ENCODE measurements at regions not wholly inside any gene's neighbourhood (a gene's known extent, or its start where the extent isn't known, plus 50 kb on each side); places are given as distances from the start of the nearest gene placed in this dataset.

DNA sequence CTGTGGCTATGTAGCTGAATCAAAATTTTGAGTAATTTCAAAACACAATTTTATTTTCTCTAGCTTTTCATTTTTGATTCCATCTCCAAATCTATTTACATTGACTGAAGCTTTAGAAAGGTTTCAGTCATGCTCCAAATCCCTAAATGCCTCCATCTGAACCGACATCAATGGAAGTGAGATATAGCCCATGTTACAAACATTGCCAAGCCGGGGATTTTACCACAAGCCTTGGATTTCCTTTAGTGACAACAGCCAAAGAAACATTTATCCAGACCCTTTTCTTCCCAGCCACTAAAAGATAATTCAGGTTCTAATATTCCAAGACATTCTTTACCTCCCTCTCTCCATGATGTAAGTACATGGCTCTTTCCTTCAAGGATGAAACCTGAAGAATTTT lies 1087.7 kb upstream of the SEMA6A start:
- no peaks in the 10 kb centered on the region for H3K9me3 ChIP-seq
- DNase-seq (ENCODE audit: low spot score in 2 of 2) = no peak
- H3K27ac ChIP-seq = no peak overlapping the region
- no peak overlapping the region for H3K4me3 ChIP-seq
- H3K36me3 ChIP-seq = no peaks in the 10 kb centered on the region
- H3K27me3 ChIP-seq = no peaks in the 10 kb centered on the region
- 85% methylated on average over 2 of the region's 2 CpGs for WGBS
- H3K4me1 ChIP-seq = no peaks in the 10 kb centered on the region
- TF ChIP-seq POLR2A (IDR thresholded peaks at IDR 0.05) (no peak), POLR2AphosphoS5 (IDR thresholded peaks at IDR 0.05) (no peak), EP300 (IDR thresholded peaks at IDR 0.05) (no peak)
- TF ChIP-seq, protein P1, sequence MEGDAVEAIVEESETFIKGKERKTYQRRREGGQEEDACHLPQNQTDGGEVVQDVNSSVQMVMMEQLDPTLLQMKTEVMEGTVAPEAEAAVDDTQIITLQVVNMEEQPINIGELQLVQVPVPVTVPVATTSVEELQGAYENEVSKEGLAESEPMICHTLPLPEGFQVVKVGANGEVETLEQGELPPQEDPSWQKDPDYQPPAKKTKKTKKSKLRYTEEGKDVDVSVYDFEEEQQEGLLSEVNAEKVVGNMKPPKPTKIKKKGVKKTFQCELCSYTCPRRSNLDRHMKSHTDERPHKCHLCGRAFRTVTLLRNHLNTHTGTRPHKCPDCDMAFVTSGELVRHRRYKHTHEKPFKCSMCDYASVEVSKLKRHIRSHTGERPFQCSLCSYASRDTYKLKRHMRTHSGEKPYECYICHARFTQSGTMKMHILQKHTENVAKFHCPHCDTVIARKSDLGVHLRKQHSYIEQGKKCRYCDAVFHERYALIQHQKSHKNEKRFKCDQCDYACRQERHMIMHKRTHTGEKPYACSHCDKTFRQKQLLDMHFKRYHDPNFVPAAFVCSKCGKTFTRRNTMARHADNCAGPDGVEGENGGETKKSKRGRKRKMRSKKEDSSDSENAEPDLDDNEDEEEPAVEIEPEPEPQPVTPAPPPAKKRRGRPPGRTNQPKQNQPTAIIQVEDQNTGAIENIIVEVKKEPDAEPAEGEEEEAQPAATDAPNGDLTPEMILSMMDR (IDR thresholded peaks at IDR 0.05) = no peak

DNA sequence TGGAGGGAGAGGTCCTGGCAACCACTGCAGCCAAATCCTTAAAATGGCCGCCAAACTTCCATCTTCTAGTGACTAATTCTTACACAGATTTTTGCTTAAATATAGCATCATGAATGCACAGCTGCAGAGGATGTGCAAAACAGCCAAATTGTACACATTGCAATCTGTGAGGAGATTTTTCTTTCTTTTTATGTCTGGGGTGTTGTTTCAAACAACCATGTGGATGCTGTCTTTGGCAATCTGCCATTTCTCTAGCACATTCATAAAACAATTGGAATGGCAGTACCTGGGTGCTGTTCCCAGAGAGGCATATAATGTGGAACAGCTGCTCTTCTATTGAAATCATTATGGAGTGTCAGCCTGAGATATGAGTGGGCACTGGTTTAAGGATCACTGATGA lies 1082.9 kb upstream of the SEMA6A start:
- Histone ChIP-seq H3K4me3 (no peak overlapping the region), H3K27me3 (no peaks in the 10 kb centered on the region), H3K4me1 (no peaks in the 10 kb centered on the region), H3K9me3 (no peaks in the 10 kb centered on the region), H3K36me3 (no peaks in the 10 kb centered on the region), H3K27ac (no peak overlapping the region)
- WGBS = 54% methylated on average over 1 of the region's 1 CpG
- TF ChIP-seq EP300 (IDR thresholded peaks at IDR 0.05) (no peak), POLR2AphosphoS5 (IDR thresholded peaks at IDR 0.05) (no peak), POLR2A (IDR thresholded peaks at IDR 0.05) (no peak)
- TF ChIP-seq, protein P1 (IDR thresholded peaks at IDR 0.05) = no peak
- no peak for DNase-seq (ENCODE audit: low spot score in 2 of 2)

DNA sequence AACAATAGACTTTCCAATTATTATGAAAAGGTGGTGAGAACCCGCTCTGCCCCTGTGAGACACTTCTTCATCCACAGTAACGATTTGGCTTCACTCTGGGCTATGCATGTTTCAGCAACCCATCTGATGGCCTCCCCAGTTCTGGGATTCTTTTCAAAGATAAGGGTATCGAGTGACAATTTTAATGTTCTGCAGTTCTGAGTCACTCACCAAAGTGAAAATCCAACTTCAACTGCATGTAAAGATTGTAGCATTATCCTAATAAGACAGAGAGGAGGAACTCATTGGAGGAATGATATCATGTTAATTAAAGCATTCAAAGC lies 1078.3 kb upstream of the SEMA6A start:
- Histone ChIP-seq H3K9me3 (no peaks in the 10 kb centered on the region), H3K4me1 (no peaks in the 10 kb centered on the region), H3K27me3 (no peaks in the 10 kb centered on the region), H3K27ac (no peak overlapping the region), H3K4me3 (no peak overlapping the region), H3K36me3 (no peaks in the 10 kb centered on the region)
- no peak for DNase-seq (ENCODE audit: low spot score in 2 of 2)
- TF ChIP-seq POLR2AphosphoS5 (IDR thresholded peaks at IDR 0.05) (no peak), EP300 (IDR thresholded peaks at IDR 0.05) (no peak), POLR2A (IDR thresholded peaks at IDR 0.05) (no peak)
- TF ChIP-seq, protein P1 (IDR thresholded peaks at IDR 0.05) = no peak
- WGBS = 58% methylated on average over 3 of the region's 3 CpGs

DNA sequence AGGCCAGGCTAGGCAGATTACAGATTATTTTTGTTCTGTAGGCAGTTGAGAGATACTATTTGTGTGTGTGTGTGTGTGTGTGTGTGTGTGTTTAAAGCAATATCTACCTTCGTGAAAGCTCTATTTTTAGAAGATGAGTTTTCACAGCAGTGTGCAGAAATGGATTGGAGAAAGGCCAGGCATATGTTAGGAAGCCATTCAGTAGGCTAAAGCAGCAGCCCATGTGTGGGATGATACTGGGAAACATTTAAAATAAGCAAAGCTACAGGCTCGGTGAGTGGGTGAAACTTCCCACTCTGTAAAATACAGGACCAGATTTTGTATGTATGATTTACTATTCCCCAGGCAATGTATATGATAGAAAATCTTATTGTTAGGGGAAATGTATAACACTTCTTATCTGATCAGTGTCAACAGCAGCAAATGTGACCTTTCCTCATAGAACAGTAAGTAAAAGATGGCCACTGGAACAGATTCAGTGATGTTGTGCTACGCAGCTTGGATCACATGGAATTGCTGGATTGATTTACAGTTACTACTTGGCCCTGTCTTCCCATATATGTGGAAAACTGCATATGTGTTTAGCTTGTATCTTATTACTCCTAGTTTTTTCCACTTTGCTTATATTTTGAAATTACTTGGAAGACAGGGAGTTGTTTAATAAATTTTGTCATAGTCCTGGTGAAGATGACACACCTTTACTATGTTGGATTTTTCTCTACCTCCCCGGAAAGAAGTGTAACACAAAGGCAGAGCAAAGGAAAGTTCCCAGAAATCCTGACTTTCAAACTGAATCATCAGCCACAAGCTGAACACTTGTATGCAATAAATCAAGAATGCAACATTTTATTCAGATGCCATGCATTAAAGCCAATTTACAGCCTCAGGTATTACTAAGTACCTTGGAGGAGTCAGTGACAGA lies 1077.7 kb upstream of the SEMA6A start:
- WGBS = 53% methylated on average over 4 of the region's 4 CpGs
- TF ChIP-seq EP300 (IDR thresholded peaks at IDR 0.05) = no peak
- no peak for TF ChIP-seq POLR2AphosphoS5 (IDR thresholded peaks at IDR 0.05)
- no peak for TF ChIP-seq POLR2A (IDR thresholded peaks at IDR 0.05)
- TF ChIP-seq, protein P1 (IDR thresholded peaks at IDR 0.05) = no peak
- DNase-seq (ENCODE audit: low spot score in 2 of 2) = no peak
- no peak overlapping the region for H3K4me3 ChIP-seq
- H3K9me3 ChIP-seq = no peaks in the 10 kb centered on the region
- H3K27ac ChIP-seq = no peak overlapping the region
- no peaks in the 10 kb centered on the region for H3K4me1 ChIP-seq
- no peaks in the 10 kb centered on the region for H3K36me3 ChIP-seq
- no peaks in the 10 kb centered on the region for H3K27me3 ChIP-seq

DNA sequence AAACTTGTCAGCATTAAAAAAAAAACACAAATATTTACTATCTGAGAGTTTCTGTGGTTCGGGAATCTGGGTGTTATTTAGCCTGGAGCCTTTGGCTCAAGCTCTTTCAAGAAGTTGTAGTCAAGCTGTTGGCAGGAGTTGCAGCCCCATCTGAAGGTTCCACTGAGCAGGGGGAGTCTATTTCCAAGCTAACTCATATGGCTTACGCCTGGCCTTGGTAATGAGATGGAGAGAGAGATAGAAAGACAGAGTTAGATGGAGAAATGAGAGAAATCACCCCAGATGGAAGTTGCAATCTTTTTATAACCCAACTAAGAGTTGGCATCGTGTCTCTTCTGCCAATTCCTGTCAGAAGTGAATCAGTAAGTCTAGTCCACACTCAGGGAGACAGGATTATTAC lies 1075.2 kb upstream of the SEMA6A start:
- no peaks in the 10 kb centered on the region for H3K4me1 ChIP-seq
- no peaks in the 10 kb centered on the region for H3K36me3 ChIP-seq
- H3K9me3 ChIP-seq = no peaks in the 10 kb centered on the region
- no peak overlapping the region for H3K27ac ChIP-seq
- no peak overlapping the region for H3K4me3 ChIP-seq
- no peak for DNase-seq (ENCODE audit: low spot score in 2 of 2)
- no peak for TF ChIP-seq POLR2AphosphoS5 (IDR thresholded peaks at IDR 0.05)
- TF ChIP-seq, protein P1 (IDR thresholded peaks at IDR 0.05) = no peak
- TF ChIP-seq EP300 (IDR thresholded peaks at IDR 0.05) = no peak
- no peak for TF ChIP-seq POLR2A (IDR thresholded peaks at IDR 0.05)
- WGBS = 46% methylated on average over 3 of the region's 3 CpGs
- no peaks in the 10 kb centered on the region for H3K27me3 ChIP-seq
